HepG2 (cell line): ENCODE measurements at regions not wholly inside any gene's neighbourhood (a gene's known extent, or its start where the extent isn't known, plus 50 kb on each side); places are given as distances from the start of the nearest gene placed in this dataset.

Experiments used
- BORCS8-MEF2B ChIP-seq: sonication (generic); formaldehyde crosslinking; IDR thresholded peaks from 2 replicates; pipeline ENCODE4 v1.8.0; 2022; ENCODE audit warnings: mild to moderate bottlenecking, missing genetic modification reagents
- ETV5 ChIP-seq: IDR thresholded peaks from 2 replicates; pipeline ENCODE4 v1.6.1; 2018; ENCODE audit warnings: missing biosample characterization, missing genetic modification reagents, inconsistent platforms, borderline replicate concordance
- EZH2 ChIP-seq: conservative IDR thresholded peaks from 2 replicates; pipeline ENCODE4 v1.6.1; 2012; ENCODE audit warnings: mild to moderate bottlenecking, low read depth, low read length, moderate library complexity
- FOXO1 ChIP-seq: sonication (generic); formaldehyde crosslinking; IDR thresholded peaks from 2 replicates; pipeline ENCODE4 v1.4.0; 2020; ENCODE audit warnings: missing genetic modification reagents
- GLI4 ChIP-seq: sonication (generic); formaldehyde crosslinking; IDR thresholded peaks from 2 replicates; pipeline ENCODE4 v1.5.1; 2020; ENCODE audit warnings: missing genetic modification reagents, mild to moderate bottlenecking, moderate library complexity, borderline replicate concordance
- MTF2 ChIP-seq: sonication (generic); formaldehyde crosslinking; IDR thresholded peaks from 2 replicates; pipeline ENCODE4 v1.5.0; 2020; ENCODE audit warnings: missing genetic modification reagents, borderline replicate concordance
- PHF21A ChIP-seq: sonication (generic); formaldehyde crosslinking; IDR thresholded peaks from 2 replicates; pipeline ENCODE4 v1.5.0; 2020; ENCODE audit warnings: mild to moderate bottlenecking, missing genetic modification reagents
- PHF8 ChIP-seq: sonication (generic); formaldehyde crosslinking; IDR thresholded peaks from 2 replicates; pipeline ENCODE4 v1.5.0; 2020; ENCODE audit warnings: missing genetic modification reagents
- RBM39 ChIP-seq: fragments of 200-400 bp; formaldehyde crosslinking; IDR thresholded peaks from one replicate; pipeline ENCODE4 v1.6.1; 2018; ENCODE audit warnings: antibody characterized with exemption, mild to moderate bottlenecking, low read depth, low read length; ENCODE audit not compliant: poor library complexity, severe bottlenecking
- SALL1 ChIP-seq: sonication (generic); formaldehyde crosslinking; IDR thresholded peaks from 2 replicates; pipeline ENCODE4 v1.8.0; 2022; ENCODE audit warnings: mild to moderate bottlenecking, missing genetic modification reagents
- TEAD3 ChIP-seq: optimal IDR thresholded peaks from 2 replicates; pipeline ENCODE3; 2016; ENCODE audit warnings: borderline replicate concordance
- ZNF331 ChIP-seq: sonication (generic); formaldehyde crosslinking; IDR thresholded peaks from 2 replicates; pipeline ENCODE4 v1.4.0; 2020; ENCODE audit warnings: missing genetic modification reagents
- ZNF383 ChIP-seq: sonication (generic); formaldehyde crosslinking; IDR thresholded peaks from 2 replicates; pipeline ENCODE4 v1.4.0; 2020; ENCODE audit warnings: missing genetic modification reagents, mild to moderate bottlenecking, borderline replicate concordance
- ZNF563 ChIP-seq: sonication (generic); formaldehyde crosslinking; IDR thresholded peaks from 2 replicates; pipeline ENCODE4 v1.8.0; 2022; ENCODE audit warnings: mild to moderate bottlenecking, moderate library complexity, missing genetic modification reagents
- TF ChIP-seq, protein P1 (sequence below): IDR thresholded peaks from 2 replicates; pipeline ENCODE4 v1.6.1; 2016; ENCODE audit warnings: missing compliant biosample characterization, missing genetic modification reagents, borderline replicate concordance
- TF ChIP-seq, protein P2 (sequence below): sonication (generic); formaldehyde crosslinking; IDR thresholded peaks from 2 replicates; pipeline ENCODE4 v1.9.0; 2022; ENCODE audit warnings: missing genetic modification reagents, mild to moderate bottlenecking, borderline replicate concordance
- TF ChIP-seq, protein P3 (sequence below): sonication (generic); formaldehyde crosslinking; IDR thresholded peaks from 2 replicates; pipeline ENCODE4 v1.4.0; 2020; ENCODE audit warnings: missing genetic modification reagents
- TF ChIP-seq, protein P4 (sequence below): sonication (generic); formaldehyde crosslinking; IDR thresholded peaks from 2 replicates; pipeline ENCODE4 v1.4.0; 2020; ENCODE audit warnings: mild to moderate bottlenecking, missing genetic modification reagents
- TF ChIP-seq, protein P5 (sequence below): sonication (generic); formaldehyde crosslinking; IDR thresholded peaks from 2 replicates; pipeline ENCODE4 v1.8.1; 2023; ENCODE audit warnings: mild to moderate bottlenecking, missing genetic modification reagents
- TF ChIP-seq, protein P6 (sequence below): IDR thresholded peaks from 2 replicates; pipeline ENCODE4 v1.6.1; 2018; ENCODE audit warnings: missing genetic modification reagents

DNA sequence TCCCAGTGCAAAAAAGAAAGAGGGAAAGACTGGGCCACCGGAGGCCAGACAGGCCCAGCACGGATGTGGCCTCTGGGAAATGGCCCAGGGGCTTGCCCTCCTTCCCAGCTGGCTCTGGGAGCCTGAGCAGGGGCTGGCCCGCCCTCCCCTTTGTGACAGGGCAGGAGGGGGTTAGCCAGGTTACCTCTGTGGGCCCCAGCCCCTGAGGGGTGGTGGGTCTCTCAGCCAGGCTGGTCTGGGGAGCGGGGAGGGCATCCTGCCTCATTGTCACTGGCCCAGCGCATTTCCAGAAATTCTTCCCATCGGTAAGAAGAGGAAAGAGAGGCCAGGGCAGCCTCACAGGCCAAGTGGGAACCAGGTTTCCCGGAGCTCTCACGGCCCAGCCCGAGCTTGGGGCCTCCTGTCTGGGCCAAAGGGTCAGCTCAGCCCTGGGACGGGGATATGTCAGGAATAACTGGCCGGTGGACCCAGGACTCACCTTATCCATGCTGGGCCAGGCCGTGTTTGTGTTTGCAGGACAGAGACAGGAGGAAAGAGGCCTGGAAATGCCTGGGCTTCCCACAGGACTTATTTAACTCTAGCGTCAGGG, 182.2 kb downstream of the ZFP36L2 start (continued):
- TF ChIP-seq, protein P1, sequence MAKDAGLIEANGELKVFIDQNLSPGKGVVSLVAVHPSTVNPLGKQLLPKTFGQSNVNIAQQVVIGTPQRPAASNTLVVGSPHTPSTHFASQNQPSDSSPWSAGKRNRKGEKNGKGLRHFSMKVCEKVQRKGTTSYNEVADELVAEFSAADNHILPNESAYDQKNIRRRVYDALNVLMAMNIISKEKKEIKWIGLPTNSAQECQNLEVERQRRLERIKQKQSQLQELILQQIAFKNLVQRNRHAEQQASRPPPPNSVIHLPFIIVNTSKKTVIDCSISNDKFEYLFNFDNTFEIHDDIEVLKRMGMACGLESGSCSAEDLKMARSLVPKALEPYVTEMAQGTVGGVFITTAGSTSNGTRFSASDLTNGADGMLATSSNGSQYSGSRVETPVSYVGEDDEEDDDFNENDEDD (CRISPR knock-in tag): 0 out of 2 replicates have a peak, but pooled peaks have one; percentile 16
- TF ChIP-seq, protein P2, sequence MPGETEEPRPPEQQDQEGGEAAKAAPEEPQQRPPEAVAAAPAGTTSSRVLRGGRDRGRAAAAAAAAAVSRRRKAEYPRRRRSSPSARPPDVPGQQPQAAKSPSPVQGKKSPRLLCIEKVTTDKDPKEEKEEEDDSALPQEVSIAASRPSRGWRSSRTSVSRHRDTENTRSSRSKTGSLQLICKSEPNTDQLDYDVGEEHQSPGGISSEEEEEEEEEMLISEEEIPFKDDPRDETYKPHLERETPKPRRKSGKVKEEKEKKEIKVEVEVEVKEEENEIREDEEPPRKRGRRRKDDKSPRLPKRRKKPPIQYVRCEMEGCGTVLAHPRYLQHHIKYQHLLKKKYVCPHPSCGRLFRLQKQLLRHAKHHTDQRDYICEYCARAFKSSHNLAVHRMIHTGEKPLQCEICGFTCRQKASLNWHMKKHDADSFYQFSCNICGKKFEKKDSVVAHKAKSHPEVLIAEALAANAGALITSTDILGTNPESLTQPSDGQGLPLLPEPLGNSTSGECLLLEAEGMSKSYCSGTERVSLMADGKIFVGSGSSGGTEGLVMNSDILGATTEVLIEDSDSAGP (CRISPR knock-in tag): peak; percentile 27; the same call in 1 of the 2 replicates
- no peak for TF ChIP-seq EZH2
- peak; percentile 6; the same call in 1 of the 2 replicates for TF ChIP-seq FOXO1 (CRISPR knock-in tag)
- TF ChIP-seq, protein P3, sequence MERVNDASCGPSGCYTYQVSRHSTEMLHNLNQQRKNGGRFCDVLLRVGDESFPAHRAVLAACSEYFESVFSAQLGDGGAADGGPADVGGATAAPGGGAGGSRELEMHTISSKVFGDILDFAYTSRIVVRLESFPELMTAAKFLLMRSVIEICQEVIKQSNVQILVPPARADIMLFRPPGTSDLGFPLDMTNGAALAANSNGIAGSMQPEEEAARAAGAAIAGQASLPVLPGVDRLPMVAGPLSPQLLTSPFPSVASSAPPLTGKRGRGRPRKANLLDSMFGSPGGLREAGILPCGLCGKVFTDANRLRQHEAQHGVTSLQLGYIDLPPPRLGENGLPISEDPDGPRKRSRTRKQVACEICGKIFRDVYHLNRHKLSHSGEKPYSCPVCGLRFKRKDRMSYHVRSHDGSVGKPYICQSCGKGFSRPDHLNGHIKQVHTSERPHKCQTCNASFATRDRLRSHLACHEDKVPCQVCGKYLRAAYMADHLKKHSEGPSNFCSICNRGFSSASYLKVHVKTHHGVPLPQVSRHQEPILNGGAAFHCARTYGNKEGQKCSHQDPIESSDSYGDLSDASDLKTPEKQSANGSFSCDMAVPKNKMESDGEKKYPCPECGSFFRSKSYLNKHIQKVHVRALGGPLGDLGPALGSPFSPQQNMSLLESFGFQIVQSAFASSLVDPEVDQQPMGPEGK (CRISPR knock-in tag): peak; percentile 38; the same call in 1 of the 2 replicates
- 0 out of 2 replicates have a peak, but pooled peaks have one; percentile 28 for TF ChIP-seq MTF2 (CRISPR knock-in tag)
- TF ChIP-seq PHF8 (CRISPR knock-in tag): 0 out of 2 replicates have a peak, but pooled peaks have one; percentile 35
- peak; percentile 29; the same call in 1 of the 2 replicates for TF ChIP-seq ZNF563 (CRISPR knock-in tag)
- 0 out of 2 replicates have a peak, but pooled peaks have one; percentile 23 for TF ChIP-seq PHF21A (CRISPR knock-in tag)
- TF ChIP-seq ETV5 (CRISPR knock-in tag): 0 out of 2 replicates have a peak, but pooled peaks have one; percentile 11
- TF ChIP-seq SALL1 (CRISPR knock-in tag): peak; percentile 8; the same call in 1 of the 2 replicates
- TF ChIP-seq, protein P4, sequence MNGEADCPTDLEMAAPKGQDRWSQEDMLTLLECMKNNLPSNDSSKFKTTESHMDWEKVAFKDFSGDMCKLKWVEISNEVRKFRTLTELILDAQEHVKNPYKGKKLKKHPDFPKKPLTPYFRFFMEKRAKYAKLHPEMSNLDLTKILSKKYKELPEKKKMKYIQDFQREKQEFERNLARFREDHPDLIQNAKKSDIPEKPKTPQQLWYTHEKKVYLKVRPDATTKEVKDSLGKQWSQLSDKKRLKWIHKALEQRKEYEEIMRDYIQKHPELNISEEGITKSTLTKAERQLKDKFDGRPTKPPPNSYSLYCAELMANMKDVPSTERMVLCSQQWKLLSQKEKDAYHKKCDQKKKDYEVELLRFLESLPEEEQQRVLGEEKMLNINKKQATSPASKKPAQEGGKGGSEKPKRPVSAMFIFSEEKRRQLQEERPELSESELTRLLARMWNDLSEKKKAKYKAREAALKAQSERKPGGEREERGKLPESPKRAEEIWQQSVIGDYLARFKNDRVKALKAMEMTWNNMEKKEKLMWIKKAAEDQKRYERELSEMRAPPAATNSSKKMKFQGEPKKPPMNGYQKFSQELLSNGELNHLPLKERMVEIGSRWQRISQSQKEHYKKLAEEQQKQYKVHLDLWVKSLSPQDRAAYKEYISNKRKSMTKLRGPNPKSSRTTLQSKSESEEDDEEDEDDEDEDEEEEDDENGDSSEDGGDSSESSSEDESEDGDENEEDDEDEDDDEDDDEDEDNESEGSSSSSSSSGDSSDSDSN (CRISPR knock-in tag): peak; percentile 51; the same call in 1 of the 2 replicates
- TF ChIP-seq, protein P5, sequence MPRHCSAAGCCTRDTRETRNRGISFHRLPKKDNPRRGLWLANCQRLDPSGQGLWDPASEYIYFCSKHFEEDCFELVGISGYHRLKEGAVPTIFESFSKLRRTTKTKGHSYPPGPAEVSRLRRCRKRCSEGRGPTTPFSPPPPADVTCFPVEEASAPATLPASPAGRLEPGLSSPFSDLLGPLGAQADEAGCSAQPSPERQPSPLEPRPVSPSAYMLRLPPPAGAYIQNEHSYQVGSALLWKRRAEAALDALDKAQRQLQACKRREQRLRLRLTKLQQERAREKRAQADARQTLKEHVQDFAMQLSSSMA (CRISPR knock-in tag): 0 out of 2 replicates have a peak, but pooled peaks have one; percentile 45
- TF ChIP-seq ZNF331: 0 out of 2 replicates have a peak, but pooled peaks have one; percentile 6
- no peak for TF ChIP-seq GLI4 (CRISPR knock-in tag)
- 0 out of 2 replicates have a peak, but pooled peaks have one; percentile 27 for TF ChIP-seq BORCS8-MEF2B (CRISPR knock-in tag)
- TF ChIP-seq, protein P6, sequence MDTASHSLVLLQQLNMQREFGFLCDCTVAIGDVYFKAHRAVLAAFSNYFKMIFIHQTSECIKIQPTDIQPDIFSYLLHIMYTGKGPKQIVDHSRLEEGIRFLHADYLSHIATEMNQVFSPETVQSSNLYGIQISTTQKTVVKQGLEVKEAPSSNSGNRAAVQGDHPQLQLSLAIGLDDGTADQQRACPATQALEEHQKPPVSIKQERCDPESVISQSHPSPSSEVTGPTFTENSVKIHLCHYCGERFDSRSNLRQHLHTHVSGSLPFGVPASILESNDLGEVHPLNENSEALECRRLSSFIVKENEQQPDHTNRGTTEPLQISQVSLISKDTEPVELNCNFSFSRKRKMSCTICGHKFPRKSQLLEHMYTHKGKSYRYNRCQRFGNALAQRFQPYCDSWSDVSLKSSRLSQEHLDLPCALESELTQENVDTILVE (CRISPR knock-in tag): no peak
- TF ChIP-seq RBM39: peak; percentile 26
- peak; percentile 31 for TF ChIP-seq TEAD3 (CRISPR knock-in tag)
- no peak for TF ChIP-seq ZNF383 (CRISPR knock-in tag)
